SU-DHL-6 (cell line): ENCODE measurements at regions not wholly inside any gene's neighbourhood (a gene's known extent, or its start where the extent isn't known, plus 50 kb on each side); places are given as distances from the start of the nearest gene placed in this dataset.

Source experiments
- H2AFZ ChIP-seq: fragments of 200-600 bp; sonication (generic); 2 replicates; pipeline ENCODE4 v1.6.1; 2014; ENCODE audit warnings: low read depth, mild to moderate bottlenecking, moderate library complexity, mixed read lengths, antibody characterized with exemption, low read length; ENCODE audit not compliant: severe bottlenecking
- H3F3A ChIP-seq: fragments of 200-600 bp; shearing (Covaris generic); 2 replicates; pipeline ENCODE4 v1.6.0; 2016; ENCODE audit warnings: antibody characterized with exemption, mild to moderate bottlenecking; ENCODE audit not compliant: insufficient read depth
- H3K27ac ChIP-seq: fragments of 200-600 bp; sonication (generic); 2 replicates; pipeline ENCODE4 v1.5.1; 2016; ENCODE audit warnings: low read depth, mild to moderate bottlenecking, low read length, moderate library complexity, mixed read lengths
- H3K27me3 ChIP-seq: fragments of 200-600 bp; sonication (generic), shearing (Covaris generic); 2 replicates; pipeline ENCODE4 v1.6.0; 2014; ENCODE audit warnings: mild to moderate bottlenecking, low read length
- H3K36me3 ChIP-seq: fragments of 200-600 bp; sonication (generic); 2 replicates; pipeline ENCODE4 v1.6.1; 2014; ENCODE audit warnings: mild to moderate bottlenecking, low read length, mixed read lengths
- H3K4me2 ChIP-seq: fragments of 300-600, 200-600 bp; shearing (Covaris generic), sonication (generic); 2 replicates; pipeline ENCODE4 v1.6.0; 2014; ENCODE audit warnings: low read length, low read depth, mild to moderate bottlenecking; ENCODE audit not compliant: poor library complexity, severe bottlenecking
- H3K4me3 ChIP-seq: fragments of 200-600 bp; sonication (generic); 2 replicates; pipeline ENCODE4 v1.5.1; 2014; ENCODE audit warnings: antibody characterized with exemption, low read length, mild to moderate bottlenecking, mixed read lengths; ENCODE audit not compliant: insufficient read depth, poor library complexity, severe bottlenecking
- H3K79me2 ChIP-seq: fragments of 200-600 bp; sonication (generic); 2 replicates; pipeline ENCODE4 v1.6.1; 2014; ENCODE audit warnings: mild to moderate bottlenecking, low read length, moderate library complexity; ENCODE audit not compliant: insufficient read depth
- H3K9ac ChIP-seq: fragments of 200-600 bp; sonication (generic); 2 replicates; pipeline ENCODE4 v1.7.0; 2014; ENCODE audit warnings: mild to moderate bottlenecking, low read length
- H3K9me2 ChIP-seq: fragments of 200-600 bp; sonication (generic); replicated peaks from 2 replicates; pipeline ENCODE4 v1.6.1; 2014; ENCODE audit warnings: low read length; ENCODE audit not compliant: insufficient read depth
- H3K9me3 ChIP-seq: fragments of 200-600 bp; sonication (generic); 2 replicates; pipeline ENCODE4 v1.6.1; 2014; ENCODE audit warnings: low read length, mixed read lengths; ENCODE audit not compliant: insufficient read depth
- H4K20me1 ChIP-seq: fragments of 200-600 bp; sonication (generic); 2 replicates; pipeline ENCODE4 v1.6.1; 2014; ENCODE audit warnings: low read depth, mild to moderate bottlenecking, antibody characterized with exemption, low read length, moderate library complexity, mixed read lengths
- EZH2phosphoT487 ChIP-seq: fragments of 200-600 bp; sonication (generic), shearing (Covaris generic); conservative IDR thresholded peaks from 2 replicates; pipeline ENCODE4 v1.6.1; 2018; ENCODE audit warnings: mild to moderate bottlenecking, antibody characterized with exemption, low read length, moderate library complexity, mixed read lengths
- TF ChIP-seq, protein P1 (sequence below): fragments of 200-600 bp; sonication (generic); IDR thresholded peaks from one replicate; pipeline ENCODE4 v1.5.1; 2017; ENCODE audit warnings: antibody characterized with exemption, mild to moderate bottlenecking, low read length, moderate library complexity; ENCODE audit not compliant: insufficient read depth, poor library complexity, severe bottlenecking

- no peaks in the 10 kb centered on the region for H3K79me2 ChIP-seq
- no peak overlapping the region for H3K27ac ChIP-seq
- H3K27me3 ChIP-seq: no peaks in the 10 kb centered on the region
- no peak overlapping the region for H3K9ac ChIP-seq
- H3K36me3 ChIP-seq: no peaks in the 10 kb centered on the region
- no peaks in the 10 kb centered on the region for H3K9me2 ChIP-seq
- no peaks in the 10 kb centered on the region for H4K20me1 ChIP-seq
- H3K9me3 ChIP-seq: no peaks in the 10 kb centered on the region
- TF ChIP-seq EZH2phosphoT487: no peak
- TF ChIP-seq, protein P1, sequence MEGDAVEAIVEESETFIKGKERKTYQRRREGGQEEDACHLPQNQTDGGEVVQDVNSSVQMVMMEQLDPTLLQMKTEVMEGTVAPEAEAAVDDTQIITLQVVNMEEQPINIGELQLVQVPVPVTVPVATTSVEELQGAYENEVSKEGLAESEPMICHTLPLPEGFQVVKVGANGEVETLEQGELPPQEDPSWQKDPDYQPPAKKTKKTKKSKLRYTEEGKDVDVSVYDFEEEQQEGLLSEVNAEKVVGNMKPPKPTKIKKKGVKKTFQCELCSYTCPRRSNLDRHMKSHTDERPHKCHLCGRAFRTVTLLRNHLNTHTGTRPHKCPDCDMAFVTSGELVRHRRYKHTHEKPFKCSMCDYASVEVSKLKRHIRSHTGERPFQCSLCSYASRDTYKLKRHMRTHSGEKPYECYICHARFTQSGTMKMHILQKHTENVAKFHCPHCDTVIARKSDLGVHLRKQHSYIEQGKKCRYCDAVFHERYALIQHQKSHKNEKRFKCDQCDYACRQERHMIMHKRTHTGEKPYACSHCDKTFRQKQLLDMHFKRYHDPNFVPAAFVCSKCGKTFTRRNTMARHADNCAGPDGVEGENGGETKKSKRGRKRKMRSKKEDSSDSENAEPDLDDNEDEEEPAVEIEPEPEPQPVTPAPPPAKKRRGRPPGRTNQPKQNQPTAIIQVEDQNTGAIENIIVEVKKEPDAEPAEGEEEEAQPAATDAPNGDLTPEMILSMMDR: no peak
- H3F3A ChIP-seq: no peaks in the 10 kb centered on the region
- no peak overlapping the region for H2AFZ ChIP-seq
- no peak overlapping the region for H3K4me2 ChIP-seq
- no peak overlapping the region for H3K4me3 ChIP-seq
These were observed 1215.6 kb downstream of the EFNB2 start for GRCh38 chr13:105319875-105320274.

- H3F3A ChIP-seq: no peaks in the 10 kb centered on the region
- H3K9ac ChIP-seq: no peak overlapping the region
- no peaks in the 10 kb centered on the region for H3K9me2 ChIP-seq
- no peak overlapping the region for H3K4me2 ChIP-seq
- H3K36me3 ChIP-seq: no peaks in the 10 kb centered on the region
- H3K27ac ChIP-seq: no peak overlapping the region
- no peaks in the 10 kb centered on the region for H3K79me2 ChIP-seq
- TF ChIP-seq EZH2phosphoT487: no peak
- TF ChIP-seq, protein P1: no peak
- no peaks in the 10 kb centered on the region for H3K9me3 ChIP-seq
- H2AFZ ChIP-seq: no peak overlapping the region
- H4K20me1 ChIP-seq: no peaks in the 10 kb centered on the region
- H3K27me3 ChIP-seq: no peaks in the 10 kb centered on the region
- H3K4me3 ChIP-seq: no peak overlapping the region
These were observed 1218.7 kb downstream of the EFNB2 start for GRCh38 chr13:105316731-105317130.

GRCh38 chr13:105312906-105313305 is 1222.6 kb downstream of the EFNB2 start:
- no peak overlapping the region for H2AFZ ChIP-seq
- TF ChIP-seq EZH2phosphoT487: no peak
- TF ChIP-seq, protein P1: no peak
- no peaks in the 10 kb centered on the region for H3K36me3 ChIP-seq
- no peak overlapping the region for H3K4me3 ChIP-seq
- no peak overlapping the region for H3K4me2 ChIP-seq
- H3K9me2 ChIP-seq: no peaks in the 10 kb centered on the region
- H3K9me3 ChIP-seq: no peaks in the 10 kb centered on the region
- no peaks in the 10 kb centered on the region for H3K79me2 ChIP-seq
- no peaks in the 10 kb centered on the region for H3K27me3 ChIP-seq
- no peak overlapping the region for H3K9ac ChIP-seq
- H3F3A ChIP-seq: no peaks in the 10 kb centered on the region
- H4K20me1 ChIP-seq: no peaks in the 10 kb centered on the region
- no peak overlapping the region for H3K27ac ChIP-seq
